HG03135 (cell line): ENCODE measurements at regions not wholly inside any gene's neighbourhood (a gene's known extent, or its start where the extent isn't known, plus 50 kb on each side); places are given as distances from the start of the nearest gene placed in this dataset.
"Not testable (repeated sequence)": the region's sequence is repeated elsewhere in the genome, so short reads cannot be mapped to it uniquely, and the experiment has no call there.

Experiments
- ATAC-seq: cut with Tn5 transposase; IDR thresholded peaks from one replicate; pipeline ENCODE4 v1.9.1; 2021; ENCODE audit warnings: mild to moderate bottlenecking, moderate library complexity; ENCODE audit not compliant: unreplicated experiment

GRCh38 chr1:105310063-105310462, 1560.4 kb downstream of the AMY1C start:
- no peak for ATAC-seq

GRCh38 chr1:105317976-105318375, 1568.3 kb downstream of the AMY1C start:
- no peak for ATAC-seq

GRCh38 chr1:105326886-105327285, 1577.2 kb downstream of the AMY1C start:
- ATAC-seq: no peak

- no peak for ATAC-seq
Observed at GRCh38 chr1:105337420-105337819, 1587.7 kb downstream of the AMY1C start.

- no peak for ATAC-seq
Observed at GRCh38 chr1:105343317-105343716, 1593.6 kb downstream of the AMY1C start.

- no peak for ATAC-seq
Observed at GRCh38 chr1:105359457-105359856, 1609.8 kb downstream of the AMY1C start.

GRCh38 chr1:105362438-105362837, 1612.7 kb downstream of the AMY1C start:
- ATAC-seq: no peak

GRCh38 chr1:105368446-105368845, 1618.7 kb downstream of the AMY1C start:
- no peak for ATAC-seq

GRCh38 chr1:105373681-105374080, 1624.0 kb downstream of the AMY1C start:
- no peak for ATAC-seq

GRCh38 chr1:105386489-105386888, 1636.8 kb downstream of the AMY1C start:
- ATAC-seq: no peak

GRCh38 chr1:105396001-105396400, 1646.3 kb downstream of the AMY1C start:
- no peak for ATAC-seq

- no peak for ATAC-seq
Observed at GRCh38 chr1:105398909-105399308, 1649.2 kb downstream of the AMY1C start.

GRCh38 chr1:105399716-105400115, 1650.0 kb downstream of the AMY1C start:
- no peak for ATAC-seq

GRCh38 chr1:105416261-105416660, 1640.2 kb upstream of the PRMT6 start:
- ATAC-seq: no peak

GRCh38 chr1:105419030-105419429, 1637.4 kb upstream of the PRMT6 start:
- no peak for ATAC-seq

GRCh38 chr1:105427543-105427942, 1628.9 kb upstream of the PRMT6 start:
- ATAC-seq: no peak

- no peak for ATAC-seq
Observed at GRCh38 chr1:105436589-105437259, 1619.8 kb upstream of the PRMT6 start.

- ATAC-seq: no peak
Observed at GRCh38 chr1:105437847-105438246, 1618.6 kb upstream of the PRMT6 start.

- no peak for ATAC-seq
Observed at GRCh38 chr1:105442901-105443300, 1613.6 kb upstream of the PRMT6 start.

GRCh38 chr1:105459759-105460158, 1596.7 kb upstream of the PRMT6 start:
- ATAC-seq: no peak

GRCh38 chr1:105462308-105462707, 1594.2 kb upstream of the PRMT6 start:
- no peak for ATAC-seq

GRCh38 chr1:105467549-105467948, 1588.9 kb upstream of the PRMT6 start:
- no peak for ATAC-seq

- ATAC-seq: not testable (repeated sequence)
Observed at GRCh38 chr1:105470541-105470940, 1585.9 kb upstream of the PRMT6 start.
